HCT116 (cell line): ENCODE measurements at regions not wholly inside any gene's neighbourhood (a gene's known extent, or its start where the extent isn't known, plus 50 kb on each side); places are given as distances from the start of the nearest gene placed in this dataset.

Experiments
- CEBPB ChIP-seq: IDR thresholded peaks from 2 replicates; pipeline ENCODE4 v1.6.1; 2012; ENCODE audit warnings: low read depth
- CTCF ChIP-seq, 3 experiments: fragments of 200-600 bp in 1 of 3; sonication (generic) in 1 of 3; IDR thresholded peaks in 2 of 3; conservative IDR thresholded peaks in 1 of 3; 2 replicates each; pipeline ENCODE4 v1.5.1; 2012 to 2017; ENCODE audit warnings: low read depth in 2 of 3, low read length in 2 of 3, antibody characterized with exemption in 1 of 3, borderline replicate concordance in 1 of 3, control low read depth in 1 of 3, mild to moderate bottlenecking in 1 of 3, mixed read lengths in 1 of 3, mixed run types in 1 of 3, moderate library complexity in 1 of 3; ENCODE audit not compliant: insufficient read depth in 1 of 3
- EZH2 ChIP-seq: fragments of 200-600 bp; sonication (generic); IDR thresholded peaks from 2 replicates; pipeline ENCODE4 v1.6.1; 2017; ENCODE audit warnings: antibody characterized with exemption, mixed run types
- RAD21 ChIP-seq: IDR thresholded peaks from 2 replicates; pipeline ENCODE4 v1.6.1; 2012; ENCODE audit warnings: low read depth, mild to moderate bottlenecking
- SIN3A ChIP-seq: IDR thresholded peaks from 2 replicates; pipeline ENCODE4 v1.6.1; 2012; ENCODE audit warnings: low read depth

DNA sequence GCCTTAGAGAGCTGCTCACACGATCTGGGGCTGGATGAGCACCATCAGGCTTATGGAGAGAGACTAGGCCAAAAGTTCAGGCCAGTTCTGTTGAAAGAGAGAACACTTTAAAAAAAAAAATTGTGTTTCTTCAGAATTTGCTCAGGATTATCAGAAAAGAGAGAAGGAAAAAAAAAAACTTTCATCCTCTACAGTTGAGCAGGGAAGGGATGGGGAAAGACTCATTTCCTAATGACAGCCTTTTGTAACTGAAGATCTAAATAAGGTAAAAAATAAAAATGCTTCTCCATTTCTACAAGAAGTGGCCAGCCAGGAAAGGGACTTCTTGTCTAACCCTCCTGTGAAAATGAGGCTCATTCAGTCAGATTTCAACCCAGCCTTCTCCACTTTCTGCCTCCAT lies 134.8 kb downstream of the LY86 start:
- TF ChIP-seq CEBPB (no peak), CTCF (IDR thresholded peaks at IDR 0.05 in 2 of 3, conservative IDR thresholded peaks at IDR 0.05 in 1 of 3; ENCODE audit: borderline replicate concordance in 1 of 3, insufficient read depth in 1 of 3, low read depth in 2 of 3, low read length in 2 of 3) (no peak), RAD21 (no peak), EZH2 (no peak), SIN3A (no peak)
